Naive thymus-derived CD8-positive, alpha-beta T cell (primary cell): ENCODE measurements at regions not wholly inside any gene's neighbourhood (a gene's known extent, or its start where the extent isn't known, plus 50 kb on each side); places are given as distances from the start of the nearest gene placed in this dataset.
A peak's percentile ranks its signal among the peaks of the same experiment; 100 is the strongest.
"Not testable (repeated sequence)": the region's sequence is repeated elsewhere in the genome, so short reads cannot be mapped to it uniquely, and the experiment has no call there.

Source experiments
- ATAC-seq, 2 donors: fragments of 150-1000 bp; cut with Tn5 transposase in 1 of 2; sonication (Bioruptor Pico), chemical (Tn5 transposase) in 1 of 2; 1 replicate in 1 of 2; 2 replicates in 1 of 2; pipeline ENCODE4 v1.10.0; 2021; ENCODE audit warnings: mild to moderate bottlenecking in 2 of 2, moderate library complexity in 2 of 2
- POLR2A ChIA-PET: fragments of 350-600 bp; sonication (Branson Sonifier 250); formaldehyde crosslinking; loops from one replicate; lab custom pipeline; 2021; ENCODE audit warnings: antibody characterized with exemption; lab: Charles Lee
- DNase-seq, 10 donors: peaks; one replicate each; pipeline versions ENCODE4 v3.0.0 to v3.0.0-alpha.2; 2020 to 2022
- H3K27ac Mint-ChIP-seq, 10 donors: one replicate each; pipeline ENCODE4 v1.8.0; 2020 to 2022; ENCODE audit warnings: mild to moderate bottlenecking in 10 of 10, mixed read lengths in 10 of 10, moderate library complexity in 4 of 10, inconsistent platforms in 1 of 10
- H3K27me3 Mint-ChIP-seq, 5 donors: one replicate each; pipeline ENCODE4 v1.8.0; 2021 to 2022; ENCODE audit warnings: mixed read lengths in 5 of 5
- H3K36me3 Mint-ChIP-seq, 3 donors: one replicate each; pipeline ENCODE4 v1.8.0; 2020 to 2022; ENCODE audit warnings: mixed read lengths in 3 of 3, mild to moderate bottlenecking in 2 of 3, inconsistent platforms in 1 of 3
- H3K4me1 Mint-ChIP-seq, 4 donors: one replicate each; pipeline ENCODE4 v1.8.0; 2021 to 2022; ENCODE audit warnings: mixed read lengths in 4 of 4
- H3K4me3 Mint-ChIP-seq, 10 donors: one replicate each; pipeline ENCODE4 v1.8.0; 2020 to 2022; ENCODE audit warnings: mild to moderate bottlenecking in 10 of 10, mixed read lengths in 10 of 10, moderate library complexity in 6 of 10, inconsistent platforms in 1 of 10
- H3K9me3 Mint-ChIP-seq, 9 donors: one replicate each; pipeline ENCODE4 v1.8.0; 2020 to 2022; ENCODE audit warnings: mixed read lengths in 9 of 9, mild to moderate bottlenecking in 3 of 9, inconsistent platforms in 1 of 9, moderate library complexity in 1 of 9

- H3K9me3 Mint-ChIP-seq, POLR2A ChIA-PET, DNase-seq, H3K36me3 Mint-ChIP-seq, H3K27ac Mint-ChIP-seq, H3K27me3 Mint-ChIP-seq, H3K4me3 Mint-ChIP-seq, ATAC-seq: not testable (repeated sequence)
- H3K4me1 Mint-ChIP-seq: peaks cover 10 to 12% (median 12%) of the 10 kb centered on the region in 4 donors
Observed at GRCh38 chr1:10922315-10923060, 90.0 kb upstream of the TARDBP start.

- DNase-seq: no peak
- no peak for ATAC-seq
- POLR2A ChIA-PET: no interaction called here
- Mint-ChIP-seq H3K27me3 (no peaks in the 10 kb centered on the region), H3K4me1 (no peaks in the 10 kb centered on the region), H3K27ac (no peak overlapping the region), H3K9me3 (no peaks in the 10 kb centered on the region), H3K36me3 (no peaks in the 10 kb centered on the region), H3K4me3 (no peak overlapping the region)
Observed at GRCh38 chr1:10924030-10924429, 88.4 kb upstream of the TARDBP start.

GRCh38 chr1:10928654-10929053, 83.8 kb upstream of the TARDBP start:
- POLR2A ChIA-PET: no interaction called here
- no peak for ATAC-seq
- H3K27ac Mint-ChIP-seq: peak overlapping the region in 1 of 10 donors; percentile 69

DNA sequence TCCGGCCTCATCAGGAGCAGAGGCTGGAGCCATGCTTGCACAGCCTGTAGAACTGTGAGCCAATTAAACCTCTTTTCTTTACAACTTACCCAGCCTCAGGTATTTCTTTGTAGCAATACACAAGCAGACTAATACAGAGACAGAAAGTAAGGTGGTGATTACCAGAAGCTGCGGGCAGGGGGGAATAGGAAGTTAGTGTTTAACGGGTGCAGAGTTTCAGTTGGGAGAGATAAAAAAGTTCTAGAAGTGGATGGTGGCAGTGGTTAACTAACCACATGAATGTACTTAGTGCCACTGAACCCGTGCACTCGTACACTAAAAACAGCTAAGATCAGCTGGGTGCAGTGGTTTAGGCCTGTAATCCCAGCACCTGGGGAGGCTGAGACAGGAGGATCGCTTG, 80.4 kb upstream of the TARDBP start:
- ATAC-seq: peak; percentile 85 to 95
- no peaks in the 10 kb centered on the region for H3K36me3 Mint-ChIP-seq
- peaks cover 8 to 20% (median 14%) of the 10 kb centered on the region in 4 donors for H3K4me1 Mint-ChIP-seq
- peaks cover 0 to 1% (median 0%) of the 10 kb centered on the region in 5 donors for H3K27me3 Mint-ChIP-seq
- DNase-seq: peak in 7 of 10 donors; percentile 12 to 76 (median 53)
- H3K9me3 Mint-ChIP-seq: no peaks in the 10 kb centered on the region
- POLR2A ChIA-PET: interaction anchor here (1.2 kb wide), 1 partner anchor 28 kb away, joined by 4 read pairs; no protein-coding TSS in a partner anchor
- H3K27ac Mint-ChIP-seq: peak overlapping the region in 7 of 10 donors; percentile 5 to 88 (median 42)
- H3K4me3 Mint-ChIP-seq: peak overlapping the region in 8 of 10 donors; percentile 18 to 69 (median 60)

More at GRCh38 chr1:10928654-10929053, 83.8 kb upstream of the TARDBP start:
- Mint-ChIP-seq H3K4me1 (peaks cover 6 to 19% (median 12%) of the 10 kb centered on the region in 4 donors), H3K4me3 (no peak overlapping the region), H3K9me3 (no peaks in the 10 kb centered on the region), H3K36me3 (no peaks in the 10 kb centered on the region), H3K27me3 (no peaks in the 10 kb centered on the region)
- no peak for DNase-seq

GRCh38 chr1:10934150-10934818, 78.2 kb upstream of the TARDBP start:
- DNase-seq (no peak), ATAC-seq (no peak)
- H3K4me3 Mint-ChIP-seq: no peak overlapping the region
- H3K36me3 Mint-ChIP-seq: no peaks in the 10 kb centered on the region
- peaks cover 0 to 4% (median 0%) of the 10 kb centered on the region in 5 donors for H3K27me3 Mint-ChIP-seq
- POLR2A ChIA-PET: no interaction called here
- H3K27ac Mint-ChIP-seq: no peak overlapping the region
- H3K9me3 Mint-ChIP-seq: no peaks in the 10 kb centered on the region
- H3K4me1 Mint-ChIP-seq: peaks cover 16 to 35% (median 29%) of the 10 kb centered on the region in 4 donors

DNA sequence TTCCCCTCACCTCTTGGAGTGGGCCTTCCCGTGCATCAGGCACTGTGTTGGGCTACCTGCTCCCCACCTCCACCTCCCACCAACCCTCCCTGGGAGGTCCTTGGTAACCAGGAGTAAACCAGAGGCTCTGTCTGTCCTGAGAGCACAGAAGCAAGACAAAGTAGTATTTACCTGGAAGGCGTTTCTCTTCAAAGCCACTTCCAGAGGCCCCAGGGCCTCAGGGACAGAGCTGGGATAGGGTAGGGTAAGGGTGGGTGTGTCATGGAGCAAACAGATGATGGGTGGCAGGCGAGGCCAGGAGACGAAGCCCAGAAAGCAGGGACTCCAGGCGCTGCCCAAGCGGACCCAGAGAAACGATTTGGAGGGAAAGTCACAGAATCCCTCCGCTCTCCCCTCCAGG, 77.2 kb upstream of the TARDBP start:
- Mint-ChIP-seq H3K27me3 (peaks cover 0 to 4% (median 0%) of the 10 kb centered on the region in 5 donors), H3K4me3 (no peak overlapping the region), H3K4me1 (peaks cover 24 to 44% (median 38%) of the 10 kb centered on the region in 4 donors), H3K9me3 (no peaks in the 10 kb centered on the region), H3K27ac (no peak overlapping the region), H3K36me3 (no peaks in the 10 kb centered on the region)
- DNase-seq (no peak), ATAC-seq (no peak)
- POLR2A ChIA-PET: interaction anchor here (1.0 kb wide), 1 partner anchor 29 kb away, joined by 3 read pairs; no protein-coding TSS in a partner anchor

DNA sequence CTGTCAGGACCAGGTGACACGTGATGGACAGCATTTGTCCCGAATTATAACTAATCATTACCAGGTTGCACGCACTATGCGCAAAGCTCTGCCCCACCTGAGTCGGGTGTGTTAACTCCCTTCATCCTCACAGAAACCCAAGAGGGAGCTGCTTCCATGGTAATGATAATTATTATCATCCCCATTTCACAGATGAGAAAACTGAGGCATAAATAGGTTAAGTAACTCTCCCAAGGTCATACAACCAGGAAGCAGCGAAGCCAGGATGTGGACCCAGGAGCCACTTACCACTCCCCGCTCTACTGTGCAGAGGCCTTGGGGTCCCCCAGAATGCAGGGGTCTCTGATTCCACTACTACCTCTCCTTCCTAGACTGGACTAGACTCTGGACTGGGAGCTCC, 76.7 kb upstream of the TARDBP start:
- POLR2A ChIA-PET: interaction anchor here (1.0 kb wide), 1 partner anchor 30 kb away, joined by 3 read pairs; no protein-coding TSS in a partner anchor
- Mint-ChIP-seq H3K27ac (peak overlapping the region in 1 of 10 donors; percentile 44), H3K4me1 (peaks cover 28 to 49% (median 43%) of the 10 kb centered on the region in 4 donors), H3K4me3 (no peak overlapping the region), H3K9me3 (no peaks in the 10 kb centered on the region), H3K27me3 (peaks cover 0 to 5% (median 0%) of the 10 kb centered on the region in 5 donors), H3K36me3 (no peaks in the 10 kb centered on the region)
- ATAC-seq (no peak), DNase-seq (no peak)

- Mint-ChIP-seq H3K27ac (peak overlapping the region in 1 of 10 donors; percentile 43), H3K27me3 (peaks cover 0 to 6% (median 1%) of the 10 kb centered on the region in 5 donors), H3K9me3 (no peaks in the 10 kb centered on the region), H3K4me1 (peaks cover 28 to 49% (median 45%) of the 10 kb centered on the region in 4 donors), H3K4me3 (peak overlapping the region in 6 of 10 donors; percentile 19 to 79 (median 56)), H3K36me3 (no peaks in the 10 kb centered on the region)
- ATAC-seq: peak; percentile 76 to 83
- peak in 7 of 10 donors; percentile 29 to 52 (median 38) for DNase-seq
- POLR2A ChIA-PET: interaction anchor here (0.6 to 1.0 kb wide), 3 partner anchors 21 to 840 kb away, joined by 3 read pairs; partner anchors contain the start of gene TARDBP
Observed at GRCh38 chr1:10936998-10937901, 75.2 kb upstream of the TARDBP start.

DNA sequence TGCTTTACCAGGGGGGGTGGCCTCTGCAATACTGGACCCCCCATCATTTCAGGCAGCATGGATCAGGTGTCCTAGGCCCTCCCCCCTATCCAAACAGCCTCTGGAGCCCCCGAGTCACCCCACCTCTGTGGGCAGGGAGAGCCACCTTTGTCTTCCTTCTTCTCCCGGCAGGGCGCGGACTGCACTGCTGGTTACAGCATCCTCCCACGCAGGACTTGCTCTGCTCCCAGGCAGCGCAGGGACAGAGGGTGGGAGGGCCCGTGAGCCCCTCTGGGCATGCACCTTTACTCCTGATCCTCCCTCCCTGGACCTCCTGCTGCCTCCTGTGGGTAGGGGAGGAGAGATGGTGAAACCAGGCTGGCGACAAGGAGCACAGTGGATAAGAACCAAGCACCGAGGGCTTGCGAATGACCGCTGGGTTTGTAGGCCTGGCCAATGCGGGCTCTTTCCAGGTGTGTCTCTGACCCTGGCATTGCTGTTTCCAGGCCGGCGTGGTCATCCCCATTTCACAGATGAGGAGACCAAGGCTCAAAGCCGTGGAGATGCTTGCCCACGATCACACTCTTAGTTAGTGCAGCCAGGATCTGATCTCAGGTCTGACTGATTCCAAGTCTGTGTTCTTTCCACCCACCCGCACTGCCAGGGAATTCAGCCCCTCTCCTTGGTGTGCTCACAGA, 73.6 kb upstream of the TARDBP start:
- Mint-ChIP-seq H3K4me1 (peaks cover 25 to 52% (median 41%) of the 10 kb centered on the region in 4 donors), H3K27me3 (peaks cover 1 to 20% (median 5%) of the 10 kb centered on the region in 5 donors)

GRCh38 chr1:10939654-10940450, 72.6 kb upstream of the TARDBP start:
- Mint-ChIP-seq H3K36me3 (no peaks in the 10 kb centered on the region), H3K9me3 (no peaks in the 10 kb centered on the region), H3K27ac (peak overlapping the region in 9 of 10 donors; percentile 19 to 85 (median 57)), H3K4me3 (peak overlapping the region; percentile 73 to 89 (median 84)), H3K4me1 (peaks cover 27 to 57% (median 46%) of the 10 kb centered on the region in 4 donors), H3K27me3 (peaks cover 4 to 29% (median 10%) of the 10 kb centered on the region in 5 donors)
- peak in 3 of 10 donors; percentile 27 to 38 (median 34) for DNase-seq
- POLR2A ChIA-PET: interaction anchor here (0.6 kb wide), 1 partner anchor 282 kb away, joined by 3 read pairs; no protein-coding TSS in a partner anchor
- peak; percentile 32 to 50 for ATAC-seq

More for the DNA sequence above, 73.6 kb upstream of the TARDBP start:
- DNase-seq (no peak), ATAC-seq (no peak)
- Mint-ChIP-seq H3K27ac (no peak overlapping the region), H3K36me3 (no peaks in the 10 kb centered on the region), H3K9me3 (no peaks in the 10 kb centered on the region), H3K4me3 (peak overlapping the region in 4 of 10 donors; percentile 39 to 89 (median 80))
- POLR2A ChIA-PET: interaction anchor here (0.5 to 0.7 kb wide), 2 partner anchors 11 to 35 kb away, joined by 3 read pairs; no protein-coding TSS in a partner anchor

DNA sequence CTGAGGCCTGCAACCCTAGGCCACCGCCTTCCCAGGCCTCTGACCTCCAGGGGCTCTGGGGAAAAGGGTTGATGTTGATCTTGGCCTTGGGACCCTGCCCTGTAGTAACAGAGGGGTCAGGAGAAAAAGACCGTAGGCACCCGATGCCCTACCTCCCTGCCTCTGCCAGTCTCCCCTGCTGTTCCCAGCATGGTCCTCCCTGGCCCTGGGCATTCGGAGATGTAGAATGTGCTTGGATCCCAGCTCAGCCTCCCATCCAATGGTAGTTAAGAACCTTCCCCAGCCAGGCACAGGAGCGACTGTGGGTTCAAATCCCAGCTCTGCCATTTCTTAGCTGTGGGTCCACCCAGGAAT, 72.0 kb upstream of the TARDBP start:
- DNase-seq (no peak), ATAC-seq (no peak)
- no peaks in the 10 kb centered on the region for H3K36me3 Mint-ChIP-seq
- H3K4me3 Mint-ChIP-seq: peak overlapping the region; percentile 73 to 89 (median 84)
- POLR2A ChIA-PET: no interaction called here
- H3K4me1 Mint-ChIP-seq: peaks cover 27 to 57% (median 46%) of the 10 kb centered on the region in 4 donors
- peak overlapping the region in 4 of 10 donors; percentile 19 to 85 (median 48) for H3K27ac Mint-ChIP-seq
- peaks cover 5 to 35% (median 11%) of the 10 kb centered on the region in 5 donors for H3K27me3 Mint-ChIP-seq
- no peaks in the 10 kb centered on the region for H3K9me3 Mint-ChIP-seq
